Liver (tissue), 2 donors: ENCODE measurements at regions not wholly inside any gene's neighbourhood (a gene's known extent, or its start where the extent isn't known, plus 50 kb on each side); places are given as distances from the start of the nearest gene placed in this dataset. TPM values are rescaled to one million over a fixed set of nuclear protein-coding genes. Genes with fewer than 3 reads are reported as not detected.
A peak's percentile ranks its signal among the peaks of the same experiment; 100 is the strongest.

Experiments
- FOXA1 ChIP-seq: IDR thresholded peaks from 2 replicates; pipeline ENCODE4 v1.6.1; 2016; ENCODE audit warnings: antibody characterized with exemption
- small RNA-seq: library from RNA; depleted of rRNA; stranded (forward); fragments of <200 nt; gene quantifications from one replicate; pipeline ENCODE3, GENCODE V24; 2014

- no peak for TF ChIP-seq FOXA1
Observed at GRCh38 chr12:38258411-38258810, 58.2 kb upstream of the ALG10B start (continued).

Small RNA genes in the stretch of these regions (small RNA-seq; reads per million reads assigned to genes)
- gene RF01518 (not detected), gene RNA5SP358 (2.2 reads per million, percentile 88 among the genes with 10 or more reads in this experiment), gene RNA5SP359 (not detected)
